ENCODE measurements at regions not wholly inside any gene's neighbourhood (a gene's known extent, or its start where the extent isn't known, plus 50 kb on each side); places are given as distances from the start of the nearest gene placed in this dataset.

DNA sequence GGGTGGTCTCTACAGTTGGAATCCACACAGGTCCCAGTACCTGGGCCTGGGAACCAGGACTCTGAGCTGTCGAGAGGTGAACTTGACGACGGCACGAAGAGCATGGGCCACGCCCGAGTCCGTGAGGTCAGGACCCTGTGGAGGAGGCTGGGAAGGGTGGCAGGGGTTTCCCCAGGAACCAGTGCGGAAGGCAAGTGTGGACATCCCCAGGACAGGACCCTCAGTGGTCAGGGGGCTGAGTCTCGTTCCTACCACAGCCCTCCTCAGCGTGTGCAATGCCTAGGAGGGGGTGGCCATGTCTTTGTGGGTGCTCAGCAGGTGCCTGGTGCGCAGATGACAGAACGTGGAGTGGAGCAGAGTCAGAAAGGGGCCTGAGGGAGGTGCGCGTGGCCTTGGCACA lies 335.6 kb upstream of the SALL3 start:
- no peak for DNase-seq

GRCh38 chr18:78645216-78645615 lies 334.4 kb upstream of the SALL3 start:
- no peak for DNase-seq

- no peak for DNase-seq
Observed at GRCh38 chr18:78647018-78647417, 332.6 kb upstream of the SALL3 start.

- DNase-seq, result no peak
Observed at GRCh38 chr18:78649421-78649820, 330.2 kb upstream of the SALL3 start.

- DNase-seq, result no peak
Observed at GRCh38 chr18:78650926-78651325, 328.7 kb upstream of the SALL3 start.

DNA sequence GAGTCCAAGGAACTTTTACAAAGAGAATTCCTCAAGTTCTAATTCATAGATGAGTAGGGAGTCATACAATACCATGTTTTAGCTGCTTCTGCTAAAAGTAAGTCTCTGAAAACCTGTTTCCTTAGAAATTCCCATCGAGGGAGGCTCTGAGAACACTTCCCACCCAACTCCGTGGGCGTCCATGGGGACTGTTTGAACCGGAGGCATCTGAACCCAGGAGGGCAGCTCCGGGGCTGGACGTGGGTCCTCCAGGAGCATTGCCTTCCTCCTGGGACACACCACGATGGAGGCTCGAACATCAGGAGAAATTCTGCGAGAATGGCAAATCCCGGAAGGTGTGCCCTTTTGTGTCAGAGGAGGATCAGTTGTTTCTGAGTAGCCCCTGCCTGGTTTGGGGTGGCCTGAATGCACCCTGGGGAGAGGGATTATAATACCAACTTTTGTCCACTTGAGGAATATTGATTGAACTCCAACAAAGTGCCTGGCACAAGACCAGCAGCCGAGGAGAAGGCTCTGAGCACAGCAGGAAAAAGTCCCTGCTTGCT lies 327.5 kb upstream of the SALL3 start:
- no peak for DNase-seq

GRCh38 chr18:78655921-78656320 lies 323.7 kb upstream of the SALL3 start:
- DNase-seq, result no peak

GRCh38 chr18:78656346-78656925 lies 323.2 kb upstream of the SALL3 start:
- DNase-seq, result no peak

- no peak for DNase-seq
Observed at GRCh38 chr18:78658531-78658930, 321.1 kb upstream of the SALL3 start.

- DNase-seq, result no peak
Observed at GRCh38 chr18:78659057-78659456, 320.6 kb upstream of the SALL3 start.

- no peak for DNase-seq
Observed at GRCh38 chr18:78659748-78660147, 319.9 kb upstream of the SALL3 start.

GRCh38 chr18:78660311-78660710 lies 319.3 kb upstream of the SALL3 start:
- DNase-seq, result no peak

DNA sequence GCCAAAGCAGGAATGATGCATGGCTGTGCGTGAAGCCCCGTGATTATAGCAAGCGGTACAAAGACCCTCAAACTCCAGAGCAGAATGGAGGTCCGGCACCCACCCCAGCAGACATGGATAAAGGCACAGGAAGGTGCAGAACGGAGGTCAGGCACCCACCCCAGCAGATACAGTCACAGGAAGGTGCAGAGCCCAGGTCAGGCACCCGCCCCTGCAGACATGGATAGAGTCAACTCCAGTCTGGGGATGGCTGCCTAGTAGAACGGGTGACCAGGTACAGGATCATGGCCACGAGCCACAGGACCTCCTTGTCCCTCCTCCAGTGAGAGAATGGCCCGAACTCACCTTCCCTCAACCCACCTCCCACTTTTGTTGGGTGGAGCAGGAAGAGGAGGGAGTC lies 318.3 kb upstream of the SALL3 start:
- no peak for DNase-seq

- no peak for DNase-seq
Observed at GRCh38 chr18:78662879-78663278, 316.7 kb upstream of the SALL3 start.

- no peak for DNase-seq
Observed at GRCh38 chr18:78664048-78664447, 315.6 kb upstream of the SALL3 start.

GRCh38 chr18:78664848-78665247 lies 314.8 kb upstream of the SALL3 start:
- no peak for DNase-seq

GRCh38 chr18:78665644-78666043 lies 314.0 kb upstream of the SALL3 start:
- no peak for DNase-seq

GRCh38 chr18:78666666-78667335 lies 312.8 kb upstream of the SALL3 start:
- DNase-seq, result no peak

GRCh38 chr18:78670778-78671391 lies 308.7 kb upstream of the SALL3 start:
- no peak for DNase-seq

- DNase-seq, result no peak
Observed at GRCh38 chr18:78671551-78671950, 308.1 kb upstream of the SALL3 start.

DNA sequence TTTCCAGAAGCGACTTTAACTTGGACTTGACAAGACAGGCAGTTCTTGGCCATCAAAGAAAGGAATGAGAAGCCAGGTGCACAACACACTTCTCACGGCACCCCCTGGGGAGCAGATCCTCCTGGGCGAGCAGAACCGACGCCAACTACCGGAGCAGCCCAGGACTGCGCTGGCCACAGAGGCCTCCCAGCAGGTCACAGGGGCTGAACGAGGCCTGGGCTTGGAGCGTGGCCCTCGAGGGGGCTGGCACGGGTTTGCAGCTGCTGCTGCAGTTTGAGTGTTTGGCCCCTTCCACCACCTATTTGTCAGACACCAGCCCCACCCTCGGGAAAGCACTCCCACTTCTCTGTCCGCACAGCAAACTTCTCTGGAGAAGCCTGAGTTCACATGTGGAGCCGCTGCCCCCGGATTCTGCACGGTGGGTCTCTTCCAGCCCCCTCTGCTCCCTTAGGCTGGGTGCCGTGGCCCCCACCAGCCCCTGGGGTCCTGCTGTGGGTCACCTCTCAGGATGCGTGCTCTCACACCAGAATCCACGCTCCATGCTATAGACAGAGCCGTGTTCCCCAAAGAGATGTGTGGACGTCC lies 306.7 kb upstream of the SALL3 start:
- no peak for DNase-seq

DNA sequence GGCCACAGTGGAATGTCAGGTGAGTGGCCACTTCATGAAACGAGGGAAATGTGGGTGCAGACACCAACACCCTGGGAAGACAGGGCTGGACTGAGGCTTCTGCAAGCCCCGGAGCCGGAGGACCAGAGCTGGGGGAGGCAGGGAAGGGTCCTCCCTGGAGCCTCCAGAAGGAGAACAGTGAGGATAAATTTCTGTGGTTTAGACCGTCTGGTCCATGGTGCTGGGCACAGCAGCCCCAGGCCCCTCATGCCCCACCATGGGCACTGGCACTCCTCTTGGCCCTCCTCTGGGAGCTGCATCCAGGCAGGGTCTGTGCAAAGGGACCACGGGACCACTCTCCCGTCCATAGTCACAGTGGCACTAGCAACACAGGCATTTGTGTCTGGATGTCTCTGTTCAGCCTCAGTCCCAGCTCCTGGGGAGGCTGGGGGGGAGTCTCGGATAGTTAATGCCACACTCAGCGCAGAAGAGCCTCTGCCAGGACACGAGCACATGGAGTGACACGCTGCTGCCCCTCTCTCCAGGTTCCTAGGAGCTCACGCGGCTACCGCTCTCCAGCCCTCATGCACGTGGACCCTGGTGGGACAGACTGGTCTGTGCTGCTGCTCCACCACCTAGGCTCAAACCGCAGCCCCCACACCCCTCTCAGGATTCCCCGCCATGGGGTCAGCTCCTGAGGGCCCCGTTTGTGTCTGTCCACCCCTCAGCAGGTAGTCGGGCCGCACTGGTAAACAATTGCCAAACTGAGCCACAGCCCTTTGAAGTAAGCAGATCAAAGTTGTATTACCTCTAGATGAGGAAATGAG lies 305.9 kb upstream of the SALL3 start:
- no peak for DNase-seq

DNA sequence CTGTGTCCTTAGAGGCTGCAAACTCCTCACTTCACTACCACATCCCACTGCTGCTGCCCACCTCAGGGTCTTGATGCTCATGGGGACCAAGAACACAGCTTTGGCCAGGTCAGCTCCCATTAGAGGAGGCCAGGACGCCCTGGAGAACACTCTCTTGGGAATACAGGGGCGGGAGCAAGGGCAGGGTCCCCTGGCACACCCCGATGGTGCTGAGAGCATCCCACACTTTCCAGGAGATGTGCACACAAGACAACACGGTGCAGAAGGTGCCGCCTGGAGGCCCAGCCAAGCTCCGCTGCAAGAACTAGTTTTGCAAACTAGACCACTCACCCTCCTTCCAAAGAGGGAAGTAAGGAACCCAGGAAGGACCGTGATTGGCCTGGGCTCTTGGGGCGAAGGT lies 304.4 kb upstream of the SALL3 start:
- DNase-seq, result no peak

All from right hindlimb (tissue), 1 donor.